Calu3 (cell line): ENCODE measurements at regions not wholly inside any gene's neighbourhood (a gene's known extent, or its start where the extent isn't known, plus 50 kb on each side); places are given as distances from the start of the nearest gene placed in this dataset.

Source experiments
- BruUV-seq: library from RNA; stranded (reverse); fragments of 400-500 nt; replicated peaks from 2 replicates; lab custom pipeline; 2021; lab: Mats Ljungman, UMichigan
- CTCF ChIA-PET: fragments of 300-600 bp; sonication (Branson Sonifier 250); formaldehyde crosslinking; loops from one replicate; lab custom pipeline; 2022; ENCODE audit warnings: antibody characterized with exemption; lab: Charles Lee
- DNase-seq: peaks from one replicate; pipeline ENCODE4 v3.0.0; 2022
- H3K27ac Mint-ChIP-seq: one replicate; pipeline ENCODE4 v1.8.0; 2022; ENCODE audit warnings: mixed read lengths; ENCODE audit not compliant: unreplicated experiment
- H3K27me3 Mint-ChIP-seq: one replicate; pipeline ENCODE4 v1.8.0; 2022; ENCODE audit warnings: mixed read lengths; ENCODE audit not compliant: unreplicated experiment
- H3K36me3 Mint-ChIP-seq: one replicate; pipeline ENCODE4 v1.8.0; 2022; ENCODE audit warnings: mild to moderate bottlenecking, moderate library complexity, mixed read lengths; ENCODE audit not compliant: insufficient read depth, unreplicated experiment
- H3K4me1 Mint-ChIP-seq: one replicate; pipeline ENCODE4 v1.8.0; 2022; ENCODE audit warnings: mild to moderate bottlenecking, low read depth, mixed read lengths; ENCODE audit not compliant: unreplicated experiment
- H3K4me3 Mint-ChIP-seq: one replicate; pipeline ENCODE4 v1.8.0; 2022; ENCODE audit warnings: mild to moderate bottlenecking, low read depth, moderate library complexity, mixed read lengths; ENCODE audit not compliant: unreplicated experiment
- H3K9me3 Mint-ChIP-seq: one replicate; pipeline ENCODE4 v1.8.0; 2022; ENCODE audit warnings: low read depth, mixed read lengths; ENCODE audit not compliant: unreplicated experiment
- intact Hi-C: fragments of 100-400 bp; cut with micrococcal nuclease; formaldehyde crosslinking; loops from one replicate; pipeline ENCODE4 v1.10.0; 2022; ENCODE audit not compliant: unreplicated experiment
- TF ChIP-seq, protein P1 (sequence below): fragments of 200-600 bp; IDR thresholded peaks from one replicate; pipeline ENCODE4 v1.8.0; 2022; ENCODE audit warnings: antibody characterized with exemption; ENCODE audit not compliant: unreplicated experiment

DNA sequence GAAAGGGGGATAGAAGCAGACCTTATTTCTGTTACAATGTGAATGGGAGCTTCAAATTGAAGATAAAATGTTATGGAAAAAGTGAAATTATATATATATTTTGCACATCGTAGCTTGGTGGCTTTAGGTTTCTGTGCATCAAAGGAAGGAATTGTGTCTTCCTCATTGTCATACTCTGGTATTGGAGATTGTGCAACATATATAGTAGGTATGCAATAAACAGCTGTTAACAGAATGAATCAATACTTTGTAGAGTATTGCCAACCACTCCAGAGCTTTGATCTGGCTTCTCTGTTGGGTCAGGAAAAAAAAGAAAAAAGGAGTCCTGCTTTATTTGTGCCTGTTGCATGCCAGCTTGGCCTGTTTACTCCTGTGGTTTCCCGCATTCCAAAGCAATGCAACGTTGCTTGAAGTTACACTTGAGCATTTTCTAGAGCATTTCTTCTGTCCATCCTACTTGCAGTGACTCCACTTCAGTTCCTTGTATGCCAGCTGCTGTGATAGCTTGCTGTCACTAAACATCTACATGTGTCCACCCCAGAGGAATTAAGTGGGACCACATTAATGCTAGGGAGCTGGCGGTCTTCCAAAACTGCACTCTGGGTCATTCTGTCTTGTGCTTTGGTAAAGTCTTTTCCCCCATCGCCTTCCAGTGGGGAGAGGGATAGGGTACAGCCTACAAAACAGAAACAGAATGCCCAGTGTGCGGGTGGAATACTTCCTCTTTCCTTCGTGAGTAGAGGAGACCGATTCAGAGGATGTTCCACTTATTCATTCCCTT is 62.0 kb upstream of the MEF2C start:
- H3K27ac Mint-ChIP-seq, result no peak overlapping the region
- H3K9me3 Mint-ChIP-seq, result no peaks in the 10 kb centered on the region
- BruUV-seq, result no TSS peak
- intact Hi-C loops, result no loop called here
- no peaks in the 10 kb centered on the region for H3K4me1 Mint-ChIP-seq
- no peak overlapping the region for H3K4me3 Mint-ChIP-seq
- no peaks in the 10 kb centered on the region for H3K36me3 Mint-ChIP-seq
- CTCF ChIA-PET, result interaction anchor here (0.6 kb wide), 1 partner anchor 1525 kb away, joined by 4 read pairs; no protein-coding TSS in a partner anchor
- TF ChIP-seq, protein P1, sequence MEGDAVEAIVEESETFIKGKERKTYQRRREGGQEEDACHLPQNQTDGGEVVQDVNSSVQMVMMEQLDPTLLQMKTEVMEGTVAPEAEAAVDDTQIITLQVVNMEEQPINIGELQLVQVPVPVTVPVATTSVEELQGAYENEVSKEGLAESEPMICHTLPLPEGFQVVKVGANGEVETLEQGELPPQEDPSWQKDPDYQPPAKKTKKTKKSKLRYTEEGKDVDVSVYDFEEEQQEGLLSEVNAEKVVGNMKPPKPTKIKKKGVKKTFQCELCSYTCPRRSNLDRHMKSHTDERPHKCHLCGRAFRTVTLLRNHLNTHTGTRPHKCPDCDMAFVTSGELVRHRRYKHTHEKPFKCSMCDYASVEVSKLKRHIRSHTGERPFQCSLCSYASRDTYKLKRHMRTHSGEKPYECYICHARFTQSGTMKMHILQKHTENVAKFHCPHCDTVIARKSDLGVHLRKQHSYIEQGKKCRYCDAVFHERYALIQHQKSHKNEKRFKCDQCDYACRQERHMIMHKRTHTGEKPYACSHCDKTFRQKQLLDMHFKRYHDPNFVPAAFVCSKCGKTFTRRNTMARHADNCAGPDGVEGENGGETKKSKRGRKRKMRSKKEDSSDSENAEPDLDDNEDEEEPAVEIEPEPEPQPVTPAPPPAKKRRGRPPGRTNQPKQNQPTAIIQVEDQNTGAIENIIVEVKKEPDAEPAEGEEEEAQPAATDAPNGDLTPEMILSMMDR, result no peak
- no peaks in the 10 kb centered on the region for H3K27me3 Mint-ChIP-seq
- DNase-seq, result no peak

DNA sequence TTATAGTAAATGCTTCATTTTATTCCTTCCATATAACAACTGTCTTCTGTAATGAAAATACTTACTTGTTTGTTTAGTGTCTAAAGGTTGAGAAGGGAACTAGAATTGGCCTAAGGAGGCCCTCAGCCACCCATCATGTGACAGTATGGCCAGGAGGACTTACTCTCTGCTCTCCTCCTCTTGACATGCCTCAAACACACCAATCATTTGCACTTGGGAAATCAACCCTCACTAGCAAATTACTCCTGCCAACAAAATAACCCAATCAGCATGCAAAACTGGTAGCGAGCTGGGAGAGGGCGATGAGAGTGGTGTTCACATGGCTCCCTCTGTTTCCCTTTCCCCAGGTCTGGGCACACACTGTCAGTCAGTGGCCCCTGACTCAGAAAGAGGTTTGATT is 58.6 kb upstream of the MEF2C start:
- no peaks in the 10 kb centered on the region for H3K4me1 Mint-ChIP-seq
- H3K27ac Mint-ChIP-seq, result no peak overlapping the region
- H3K36me3 Mint-ChIP-seq, result no peaks in the 10 kb centered on the region
- no peak for DNase-seq
- TF ChIP-seq, protein P1, result no peak
- no peaks in the 10 kb centered on the region for H3K9me3 Mint-ChIP-seq
- intact Hi-C loops, result no loop called here
- CTCF ChIA-PET, result no interaction called here
- BruUV-seq, result no TSS peak
- H3K27me3 Mint-ChIP-seq, result no peaks in the 10 kb centered on the region
- no peak overlapping the region for H3K4me3 Mint-ChIP-seq

DNA sequence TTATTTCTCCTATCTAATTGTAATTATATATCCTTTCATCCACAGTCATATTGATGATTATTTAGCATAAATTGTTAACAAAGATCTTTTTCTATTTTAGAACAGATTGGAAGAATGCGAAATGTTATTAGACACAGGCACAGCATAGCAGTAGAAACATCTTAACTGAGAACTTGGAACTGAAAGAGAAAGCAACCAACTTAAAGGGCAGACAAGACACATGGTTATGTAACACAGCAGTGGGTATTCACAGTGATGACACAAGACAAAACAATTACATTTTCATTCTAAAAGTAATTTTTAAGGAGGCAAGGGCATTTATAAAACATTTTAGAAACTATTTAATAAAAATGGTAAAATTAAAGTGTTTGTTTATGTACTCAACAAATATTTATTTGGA is 57.7 kb upstream of the MEF2C start:
- TF ChIP-seq, protein P1, result no peak
- H3K4me1 Mint-ChIP-seq, result no peaks in the 10 kb centered on the region
- DNase-seq, result no peak
- intact Hi-C loops, result no loop called here
- no TSS peak for BruUV-seq
- H3K36me3 Mint-ChIP-seq, result no peaks in the 10 kb centered on the region
- no peak overlapping the region for H3K4me3 Mint-ChIP-seq
- H3K9me3 Mint-ChIP-seq, result no peaks in the 10 kb centered on the region
- no peaks in the 10 kb centered on the region for H3K27me3 Mint-ChIP-seq
- CTCF ChIA-PET, result no interaction called here
- no peak overlapping the region for H3K27ac Mint-ChIP-seq

DNA sequence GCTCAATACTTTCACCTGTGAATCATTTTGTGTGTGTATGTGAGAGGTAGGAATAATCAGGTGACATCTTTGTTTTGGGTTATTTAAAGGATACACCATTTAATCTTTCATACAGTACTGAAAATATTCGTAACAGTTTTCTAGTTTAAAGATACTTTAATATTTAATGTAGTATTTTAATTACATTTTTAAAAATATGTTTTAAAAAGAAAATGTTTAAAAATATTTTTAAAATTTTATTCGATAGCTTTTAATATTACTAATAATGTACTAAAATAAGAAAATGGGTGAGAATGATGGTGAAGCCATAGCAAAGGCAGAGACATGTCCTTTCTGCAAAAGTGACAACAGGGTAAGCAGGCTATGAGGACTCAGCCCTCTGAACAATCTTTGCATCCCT is 56.3 kb upstream of the MEF2C start:
- CTCF ChIA-PET, result no interaction called here
- intact Hi-C loops, result no loop called here
- Mint-ChIP-seq H3K27me3 (no peaks in the 10 kb centered on the region), H3K4me3 (no peak overlapping the region), H3K27ac (no peak overlapping the region), H3K36me3 (no peaks in the 10 kb centered on the region), H3K4me1 (no peaks in the 10 kb centered on the region), H3K9me3 (no peaks in the 10 kb centered on the region)
- DNase-seq, result no peak
- TF ChIP-seq, protein P1, result no peak
- BruUV-seq, result no TSS peak
